HepG2 (cell line): ENCODE measurements at regions not wholly inside any gene's neighbourhood (a gene's known extent, or its start where the extent isn't known, plus 50 kb on each side); places are given as distances from the start of the nearest gene placed in this dataset.

Source experiments
- ATRX ChIP-seq: sonication (generic); formaldehyde crosslinking; IDR thresholded peaks from 2 replicates; pipeline ENCODE4 v1.4.0; 2020; ENCODE audit warnings: missing genetic modification reagents, borderline replicate concordance
- CBX5 ChIP-seq: sonication (generic); formaldehyde crosslinking; IDR thresholded peaks from 2 replicates; pipeline ENCODE4 v1.4.0; 2020; ENCODE audit warnings: missing genetic modification reagents, borderline replicate concordance
- FOSL1 ChIP-seq: sonication (generic); formaldehyde crosslinking; IDR thresholded peaks from 2 replicates; pipeline ENCODE4 v1.9.0; 2021; ENCODE audit warnings: missing genetic modification reagents, borderline replicate concordance
- SRF ChIP-seq: IDR thresholded peaks from 2 replicates; pipeline ENCODE4 v1.6.1; 2011; ENCODE audit warnings: mild to moderate bottlenecking, low read depth, low read length, moderate library complexity
- WIZ ChIP-seq: sonication (generic); formaldehyde crosslinking; IDR thresholded peaks from 2 replicates; pipeline ENCODE4 v1.5.1; 2020; ENCODE audit warnings: mild to moderate bottlenecking, missing genetic modification reagents
- ZNF740 ChIP-seq: sonication (generic); formaldehyde crosslinking; IDR thresholded peaks from 2 replicates; pipeline ENCODE4 v1.4.0; 2020; ENCODE audit warnings: missing genetic modification reagents
- ZNF770 ChIP-seq: sonication (generic); formaldehyde crosslinking; IDR thresholded peaks from 2 replicates; pipeline ENCODE4 v1.5.0; 2020; ENCODE audit warnings: mild to moderate bottlenecking, missing genetic modification reagents

GRCh38 chr16:79972053-79972704 is 371.6 kb upstream of the MAF start:
- TF ChIP-seq ZNF770 (CRISPR knock-in tag) (no peak), ATRX (CRISPR knock-in tag) (no peak), SRF (no peak), ZNF740 (CRISPR knock-in tag) (no peak), FOSL1 (no peak), WIZ (no peak), CBX5 (CRISPR knock-in tag) (no peak)
